Glutamatergic neuron (in vitro differentiated cells): ENCODE measurements at regions not wholly inside any gene's neighbourhood (a gene's known extent, or its start where the extent isn't known, plus 50 kb on each side); places are given as distances from the start of the nearest gene placed in this dataset.

Experiments used
- DNase-seq: peaks from one replicate; pipeline ENCODE4 v3.0.0; 2022
- H3K27ac Mint-ChIP-seq: one replicate; pipeline ENCODE4 v1.8.0; 2020; ENCODE audit warnings: mild to moderate bottlenecking, mixed read lengths, inconsistent platforms; ENCODE audit not compliant: unreplicated experiment
- H3K27me3 Mint-ChIP-seq: one replicate; pipeline ENCODE4 v1.8.0; 2020; ENCODE audit warnings: mild to moderate bottlenecking, moderate library complexity, mixed read lengths, inconsistent platforms; ENCODE audit not compliant: unreplicated experiment
- H3K36me3 Mint-ChIP-seq: one replicate; pipeline ENCODE4 v1.8.0; 2020; ENCODE audit warnings: mild to moderate bottlenecking, mixed read lengths, inconsistent platforms; ENCODE audit not compliant: unreplicated experiment
- H3K4me1 Mint-ChIP-seq: one replicate; pipeline ENCODE4 v1.8.0; 2020; ENCODE audit warnings: mild to moderate bottlenecking, low read depth, mixed read lengths, inconsistent platforms; ENCODE audit not compliant: unreplicated experiment
- H3K4me3 Mint-ChIP-seq: one replicate; pipeline ENCODE4 v1.8.0; 2020; ENCODE audit warnings: mild to moderate bottlenecking, mixed read lengths, inconsistent platforms; ENCODE audit not compliant: unreplicated experiment
- H3K9me3 Mint-ChIP-seq: one replicate; pipeline ENCODE4 v1.8.0; 2020; ENCODE audit warnings: mild to moderate bottlenecking, moderate library complexity, mixed read lengths, inconsistent platforms; ENCODE audit not compliant: unreplicated experiment
- TF ChIP-seq, protein P1 (sequence below): fragments of 200-600 bp; sonication (generic); IDR thresholded peaks from one replicate; pipeline ENCODE4 v1.5.0; 2021; ENCODE audit not compliant: partially characterized antibody, unreplicated experiment

DNA sequence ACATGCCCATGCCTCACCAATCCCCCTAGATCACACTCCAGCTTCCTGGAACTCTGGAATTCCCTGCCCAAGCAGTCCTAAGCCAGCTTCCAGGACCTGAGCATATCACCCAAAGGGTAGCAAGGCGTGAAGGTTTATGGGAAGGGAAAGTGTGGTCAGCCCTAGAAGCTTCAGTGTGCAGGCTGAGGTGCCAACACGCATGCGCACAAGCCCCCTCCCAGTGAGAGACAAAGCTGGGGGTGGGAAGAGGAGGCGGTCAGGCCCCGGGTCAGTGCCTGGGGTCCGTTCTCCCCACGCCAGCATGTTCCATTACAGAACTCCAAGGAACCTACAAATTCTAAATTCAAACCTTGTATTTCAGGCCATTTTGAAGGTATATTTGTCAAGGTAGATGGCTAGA lies 103.6 kb upstream of the C7orf33 start:
- no peak for DNase-seq
- H3K27me3 Mint-ChIP-seq, result peaks cover 2% of the 10 kb centered on the region
- H3K36me3 Mint-ChIP-seq, result no peaks in the 10 kb centered on the region
- no peak overlapping the region for H3K4me3 Mint-ChIP-seq
- peaks cover 15% of the 10 kb centered on the region for H3K4me1 Mint-ChIP-seq
- H3K9me3 Mint-ChIP-seq, result peaks cover 9% of the 10 kb centered on the region
- H3K27ac Mint-ChIP-seq, result no peak overlapping the region
- TF ChIP-seq, protein P1, sequence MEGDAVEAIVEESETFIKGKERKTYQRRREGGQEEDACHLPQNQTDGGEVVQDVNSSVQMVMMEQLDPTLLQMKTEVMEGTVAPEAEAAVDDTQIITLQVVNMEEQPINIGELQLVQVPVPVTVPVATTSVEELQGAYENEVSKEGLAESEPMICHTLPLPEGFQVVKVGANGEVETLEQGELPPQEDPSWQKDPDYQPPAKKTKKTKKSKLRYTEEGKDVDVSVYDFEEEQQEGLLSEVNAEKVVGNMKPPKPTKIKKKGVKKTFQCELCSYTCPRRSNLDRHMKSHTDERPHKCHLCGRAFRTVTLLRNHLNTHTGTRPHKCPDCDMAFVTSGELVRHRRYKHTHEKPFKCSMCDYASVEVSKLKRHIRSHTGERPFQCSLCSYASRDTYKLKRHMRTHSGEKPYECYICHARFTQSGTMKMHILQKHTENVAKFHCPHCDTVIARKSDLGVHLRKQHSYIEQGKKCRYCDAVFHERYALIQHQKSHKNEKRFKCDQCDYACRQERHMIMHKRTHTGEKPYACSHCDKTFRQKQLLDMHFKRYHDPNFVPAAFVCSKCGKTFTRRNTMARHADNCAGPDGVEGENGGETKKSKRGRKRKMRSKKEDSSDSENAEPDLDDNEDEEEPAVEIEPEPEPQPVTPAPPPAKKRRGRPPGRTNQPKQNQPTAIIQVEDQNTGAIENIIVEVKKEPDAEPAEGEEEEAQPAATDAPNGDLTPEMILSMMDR, result no peak

DNA sequence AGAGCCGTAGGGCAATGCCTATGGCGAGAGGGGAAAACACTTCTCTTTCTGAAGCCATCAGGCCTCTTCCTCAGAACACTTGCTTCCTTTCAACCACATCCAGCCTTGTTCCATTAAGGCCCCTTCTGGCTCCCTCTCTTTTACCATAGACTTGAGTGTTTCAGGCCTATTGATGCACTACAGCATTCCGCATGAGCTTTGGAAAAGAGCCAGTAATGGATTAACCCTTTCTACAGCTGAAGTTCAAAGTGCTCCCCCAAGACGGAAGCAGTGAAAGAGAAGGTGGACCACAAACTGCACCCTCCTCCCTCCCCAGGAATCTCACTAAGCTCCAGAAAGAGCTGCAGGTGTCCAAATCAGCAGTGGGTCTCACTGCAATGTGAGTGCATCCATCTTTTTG lies 102.7 kb upstream of the C7orf33 start:
- TF ChIP-seq, protein P1, result no peak
- no peak for DNase-seq
- no peak overlapping the region for H3K27ac Mint-ChIP-seq
- H3K4me1 Mint-ChIP-seq, result peaks cover 10% of the 10 kb centered on the region
- peaks cover 7% of the 10 kb centered on the region for H3K9me3 Mint-ChIP-seq
- no peak overlapping the region for H3K4me3 Mint-ChIP-seq
- H3K27me3 Mint-ChIP-seq, result peaks cover 2% of the 10 kb centered on the region
- peaks cover under 1% of the 10 kb centered on the region for H3K36me3 Mint-ChIP-seq

DNA sequence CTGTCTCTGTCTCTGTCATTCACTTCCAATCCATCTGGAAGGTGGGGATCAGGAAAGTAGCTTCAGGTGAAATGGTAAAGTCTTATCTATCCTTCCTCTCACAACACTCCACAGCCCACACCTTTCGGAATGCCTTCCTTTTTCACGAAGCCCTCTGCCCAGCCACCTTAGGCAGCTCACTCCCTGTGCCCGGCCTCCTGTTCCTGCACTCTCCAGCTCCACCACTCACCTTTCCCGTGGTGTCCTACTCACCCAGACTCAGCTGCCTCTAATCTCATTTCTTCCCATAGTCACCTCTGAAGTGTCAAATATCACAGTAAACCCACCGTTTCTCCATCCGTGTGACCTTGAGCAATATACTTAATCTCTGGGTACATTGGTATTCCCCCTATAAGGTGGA lies 100.9 kb upstream of the C7orf33 start:
- TF ChIP-seq, protein P1, result no peak
- peaks cover 4% of the 10 kb centered on the region for H3K4me1 Mint-ChIP-seq
- H3K36me3 Mint-ChIP-seq, result peaks cover 6% of the 10 kb centered on the region
- no peak overlapping the region for H3K4me3 Mint-ChIP-seq
- H3K27me3 Mint-ChIP-seq, result peaks cover 2% of the 10 kb centered on the region
- DNase-seq, result no peak
- H3K27ac Mint-ChIP-seq, result no peak overlapping the region
- H3K9me3 Mint-ChIP-seq, result peaks cover 8% of the 10 kb centered on the region

DNA sequence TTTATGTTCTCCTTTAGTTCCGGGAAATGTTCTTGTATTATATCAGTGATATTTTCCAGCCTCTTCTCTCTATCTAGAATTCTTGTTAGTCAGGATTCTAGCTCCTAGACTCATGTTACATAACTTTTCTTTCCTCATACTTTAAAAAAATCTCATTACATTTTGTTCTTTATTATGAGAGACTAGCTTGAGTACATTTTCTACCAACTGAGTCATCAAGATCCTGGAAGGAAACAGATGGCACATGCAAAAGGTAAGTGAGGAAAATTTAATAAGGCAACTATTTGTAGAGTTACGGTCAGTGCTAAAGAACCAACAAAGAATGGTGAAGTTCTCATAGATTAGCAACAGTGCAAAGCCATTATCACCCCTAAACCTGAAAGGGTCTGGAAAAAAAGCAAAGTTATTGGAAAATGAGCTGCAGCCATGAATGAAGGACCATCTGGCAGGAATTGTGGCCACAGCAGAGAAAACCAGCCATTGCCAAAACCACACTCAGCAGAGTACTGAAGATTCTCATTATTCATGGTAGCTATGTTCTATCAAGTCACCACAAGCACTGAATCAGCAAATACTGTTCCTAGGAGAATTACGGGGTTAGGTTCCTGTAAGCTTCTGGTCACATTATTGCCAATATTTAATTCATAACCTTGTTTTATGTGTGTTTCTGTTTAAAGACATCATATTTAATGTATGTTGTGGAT lies 98.3 kb upstream of the C7orf33 start:
- TF ChIP-seq, protein P1, result no peak
- H3K27me3 Mint-ChIP-seq, result peaks cover 2% of the 10 kb centered on the region
- peaks cover 6% of the 10 kb centered on the region for H3K36me3 Mint-ChIP-seq
- peaks cover 6% of the 10 kb centered on the region for H3K4me1 Mint-ChIP-seq
- H3K27ac Mint-ChIP-seq, result no peak overlapping the region
- peaks cover 10% of the 10 kb centered on the region for H3K9me3 Mint-ChIP-seq
- H3K4me3 Mint-ChIP-seq, result no peak overlapping the region
- DNase-seq, result no peak

DNA sequence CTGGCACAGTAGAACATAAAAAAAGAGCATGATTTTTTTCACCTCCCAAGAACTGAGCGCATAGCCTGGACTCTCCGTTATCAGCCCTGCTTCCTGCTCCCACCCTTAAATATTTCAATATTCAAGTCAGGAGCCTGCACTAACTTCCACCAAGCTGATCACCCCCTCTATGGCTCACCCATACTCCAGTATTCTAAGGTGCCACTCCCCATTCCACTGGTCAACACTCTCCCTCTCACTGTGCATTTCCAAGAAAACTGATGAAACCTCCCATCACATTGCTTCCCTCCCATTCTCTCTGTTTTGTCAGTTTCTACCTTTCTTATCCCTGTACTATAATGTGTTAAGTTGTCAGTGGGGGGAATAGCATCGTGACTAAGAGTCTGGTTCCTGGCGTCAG lies 95.0 kb upstream of the C7orf33 start:
- no peaks in the 10 kb centered on the region for H3K27me3 Mint-ChIP-seq
- H3K36me3 Mint-ChIP-seq, result peaks cover 6% of the 10 kb centered on the region
- no peak overlapping the region for H3K4me3 Mint-ChIP-seq
- DNase-seq, result no peak
- peaks cover 5% of the 10 kb centered on the region for H3K9me3 Mint-ChIP-seq
- no peak overlapping the region for H3K27ac Mint-ChIP-seq
- TF ChIP-seq, protein P1, result no peak
- H3K4me1 Mint-ChIP-seq, result peaks cover 4% of the 10 kb centered on the region
